HUES48 (cell line): ENCODE measurements at regions not wholly inside any gene's neighbourhood (a gene's known extent, or its start where the extent isn't known, plus 50 kb on each side); places are given as distances from the start of the nearest gene placed in this dataset.

Experiments used
- H3K27ac ChIP-seq: one replicate; pipeline ENCODE4 v1.7.0; 2013; ENCODE audit warnings: low read depth, low read length, inconsistent platforms
- H3K27me3 ChIP-seq: 2 replicates; pipeline ENCODE4 v1.6.1; 2013; ENCODE audit warnings: mild to moderate bottlenecking, low read length; ENCODE audit not compliant: control insufficient read depth, insufficient read depth
- H3K36me3 ChIP-seq: 2 replicates; pipeline ENCODE4 v1.6.1; 2013; ENCODE audit warnings: low read length; ENCODE audit not compliant: control insufficient read depth, insufficient read depth
- H3K4me1 ChIP-seq: 2 replicates; pipeline ENCODE4 v1.6.1; 2013; ENCODE audit warnings: mild to moderate bottlenecking, low read length; ENCODE audit not compliant: control insufficient read depth, insufficient read depth
- H3K4me3 ChIP-seq: 2 replicates; pipeline ENCODE4 v1.5.1; 2013; ENCODE audit warnings: mild to moderate bottlenecking, low read depth, low read length
- H3K9ac ChIP-seq: 2 replicates; pipeline ENCODE4 v1.6.1; 2013; ENCODE audit warnings: mild to moderate bottlenecking, low read depth, low read length, moderate library complexity
- H3K9me3 ChIP-seq: 2 replicates; pipeline ENCODE4 v1.6.1; 2013; ENCODE audit warnings: low read length; ENCODE audit not compliant: control insufficient read depth, insufficient read depth

DNA sequence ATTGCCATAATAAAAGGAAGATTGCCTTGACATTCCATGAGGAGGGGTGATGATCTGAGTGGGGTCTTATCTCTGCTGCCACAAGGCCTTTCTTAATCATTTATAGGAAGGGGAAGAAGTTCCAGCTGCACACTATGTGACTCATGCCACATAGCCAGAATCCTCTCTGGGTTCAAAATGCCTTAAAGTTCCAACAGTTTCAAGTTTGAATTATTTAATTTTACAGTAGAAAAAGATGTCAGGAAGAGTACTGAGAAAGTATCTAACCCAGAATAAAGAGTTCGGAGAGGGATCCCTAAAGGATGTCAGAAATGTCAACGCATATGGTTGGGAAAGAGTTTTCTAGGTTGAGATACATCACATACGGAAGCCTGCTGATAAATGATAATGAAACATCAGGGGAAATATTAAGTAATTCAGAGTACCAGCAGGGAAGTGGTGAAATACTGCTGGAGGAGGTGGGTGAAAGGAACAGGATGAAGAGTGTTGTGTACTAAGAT lies 999.9 kb downstream of the TSN start:
- no peak overlapping the region for H3K9ac ChIP-seq
- H3K27me3 ChIP-seq = no peaks in the 10 kb centered on the region
- no peak overlapping the region for H3K4me3 ChIP-seq
- H3K9me3 ChIP-seq = no peaks in the 10 kb centered on the region
- H3K36me3 ChIP-seq = no peaks in the 10 kb centered on the region
- H3K4me1 ChIP-seq = peaks cover 5% of the 10 kb centered on the region
- no peak overlapping the region for H3K27ac ChIP-seq

DNA sequence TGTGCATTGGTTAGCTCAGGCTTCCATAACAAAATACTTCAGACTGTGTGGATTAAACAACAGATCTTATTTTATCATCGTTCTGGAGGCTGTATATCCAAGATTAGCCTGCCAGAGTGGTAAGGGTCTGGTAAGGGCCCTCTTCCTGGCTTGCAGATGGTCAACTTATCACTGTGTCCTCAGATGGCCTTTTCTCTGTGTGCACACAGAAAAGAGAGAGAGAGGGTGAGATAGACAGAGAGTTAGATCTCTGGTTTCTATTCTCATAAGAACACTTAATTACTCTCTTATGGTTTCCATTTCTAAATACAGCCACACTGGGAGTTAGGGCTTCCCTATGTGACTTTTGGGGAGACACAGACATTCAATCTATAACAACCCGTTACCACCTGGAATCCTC lies 1003.5 kb downstream of the TSN start:
- H3K9me3 ChIP-seq = no peaks in the 10 kb centered on the region
- H3K36me3 ChIP-seq = no peaks in the 10 kb centered on the region
- H3K9ac ChIP-seq = no peak overlapping the region
- no peaks in the 10 kb centered on the region for H3K4me1 ChIP-seq
- no peak overlapping the region for H3K27ac ChIP-seq
- no peak overlapping the region for H3K4me3 ChIP-seq
- no peaks in the 10 kb centered on the region for H3K27me3 ChIP-seq

DNA sequence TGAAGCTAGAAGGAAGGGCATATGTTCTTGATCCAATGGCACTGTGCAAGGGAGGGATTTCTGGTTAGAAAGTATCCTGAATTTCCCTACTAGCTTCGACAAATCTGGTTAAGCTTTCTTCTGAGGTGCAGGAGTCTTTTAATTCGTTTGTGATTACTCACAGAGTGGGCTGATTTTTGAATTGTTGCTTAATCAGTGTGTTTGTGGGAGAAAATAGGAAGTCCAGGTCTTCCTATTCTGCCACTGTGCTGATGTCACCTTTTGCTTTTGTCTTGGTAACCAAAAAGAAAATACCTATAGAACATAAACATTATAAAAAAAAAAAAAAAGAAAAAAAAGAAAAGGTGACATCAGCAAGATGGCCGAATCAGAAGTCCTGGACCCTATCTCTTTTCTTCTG lies 1008.6 kb downstream of the TSN start:
- Histone ChIP-seq H3K4me1 (0 out of 2 replicates have a peak, but pooled peaks cover 3% of the 10 kb centered on the region), H3K27me3 (no peaks in the 10 kb centered on the region), H3K36me3 (no peaks in the 10 kb centered on the region), H3K27ac (no peak overlapping the region), H3K4me3 (no peak overlapping the region), H3K9ac (no peak overlapping the region), H3K9me3 (no peaks in the 10 kb centered on the region)

DNA sequence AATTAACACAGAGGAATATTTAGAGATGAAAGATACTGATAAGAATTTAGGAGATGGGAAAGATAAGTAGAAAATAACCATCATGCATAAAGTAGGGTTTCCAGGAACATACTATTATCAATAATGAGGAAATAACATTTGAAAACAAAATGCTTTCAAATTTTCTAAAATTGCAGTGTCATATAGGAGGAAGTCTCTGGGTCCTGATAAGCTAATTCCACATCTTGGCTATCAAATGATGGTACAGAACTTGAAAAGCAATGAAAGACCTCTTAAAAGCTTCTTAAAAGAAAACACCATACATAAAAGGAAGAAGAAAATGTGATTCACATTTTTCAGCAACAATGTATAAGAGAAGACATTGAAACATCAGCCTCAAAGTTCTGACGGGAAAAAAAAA lies 1024.8 kb downstream of the TSN start:
- Histone ChIP-seq H3K4me1 (no peaks in the 10 kb centered on the region), H3K4me3 (no peak overlapping the region), H3K9ac (no peak overlapping the region), H3K36me3 (no peaks in the 10 kb centered on the region), H3K27ac (no peak overlapping the region), H3K27me3 (no peaks in the 10 kb centered on the region), H3K9me3 (no peaks in the 10 kb centered on the region; the same call in 1 of the 2 replicates)

DNA sequence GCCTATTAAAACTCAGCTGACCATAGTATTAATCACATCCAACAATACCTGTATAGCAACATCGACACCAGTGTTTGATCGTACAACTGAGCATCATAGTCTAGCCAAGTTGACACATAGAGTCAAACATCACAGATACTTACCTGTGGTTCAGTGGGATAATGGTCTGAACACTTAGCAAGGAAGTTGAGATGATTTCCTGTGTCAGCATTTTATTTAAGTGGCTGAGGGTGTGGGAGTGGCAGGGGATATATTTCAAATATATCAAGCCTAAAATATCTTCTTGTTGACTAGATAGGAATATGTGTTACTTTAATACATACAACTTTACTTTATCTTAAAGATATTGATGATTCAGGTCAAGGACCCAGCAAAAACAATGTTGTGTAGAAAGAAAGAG lies 1038.6 kb downstream of the TSN start:
- Histone ChIP-seq H3K36me3 (no peaks in the 10 kb centered on the region), H3K9ac (no peak overlapping the region), H3K4me3 (no peak overlapping the region), H3K9me3 (no peaks in the 10 kb centered on the region), H3K27me3 (no peaks in the 10 kb centered on the region), H3K4me1 (no peaks in the 10 kb centered on the region), H3K27ac (no peak overlapping the region)

DNA sequence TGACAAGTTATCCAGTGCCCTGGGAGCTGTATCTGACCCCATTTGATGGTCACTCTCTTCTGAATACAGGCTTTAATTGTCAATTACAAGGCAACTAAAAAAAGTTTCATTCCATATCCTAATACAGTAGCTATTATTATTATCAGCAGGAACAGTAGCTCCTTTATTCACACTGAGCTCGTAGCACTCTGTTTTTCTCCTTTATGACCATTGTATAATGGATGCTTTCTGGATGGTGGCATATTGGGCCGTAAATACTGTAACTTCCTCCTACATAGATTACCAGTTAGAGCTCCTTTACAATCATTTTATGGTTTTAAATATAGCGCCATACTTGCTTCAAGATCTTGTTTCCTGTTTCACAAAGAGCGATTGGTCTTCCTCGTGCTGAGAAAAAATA lies 1040.3 kb downstream of the TSN start:
- Histone ChIP-seq H3K27ac (no peak overlapping the region), H3K36me3 (no peaks in the 10 kb centered on the region), H3K9ac (no peak overlapping the region), H3K27me3 (no peaks in the 10 kb centered on the region), H3K4me1 (no peaks in the 10 kb centered on the region), H3K4me3 (no peak overlapping the region), H3K9me3 (no peaks in the 10 kb centered on the region)

DNA sequence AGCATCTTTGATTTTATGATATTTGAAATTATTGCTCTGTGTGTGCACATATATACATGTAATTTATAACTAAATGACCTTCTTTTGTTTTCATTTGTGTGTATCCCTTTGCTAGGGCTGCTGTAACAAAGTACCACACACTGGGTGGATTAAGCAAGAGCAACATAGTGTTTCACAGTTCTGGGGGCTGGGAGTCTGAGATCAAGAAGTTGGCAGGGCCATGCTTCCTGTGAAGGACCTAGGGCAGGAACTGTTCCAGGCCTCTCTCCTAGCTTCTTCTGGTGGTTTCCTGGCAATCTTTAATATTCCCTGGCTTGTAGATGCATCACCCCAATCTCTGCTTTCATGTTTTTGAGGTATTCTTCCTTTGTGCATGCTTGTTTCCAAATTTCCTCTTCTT lies 1043.9 kb downstream of the TSN start:
- Histone ChIP-seq H3K36me3 (no peaks in the 10 kb centered on the region), H3K4me1 (no peaks in the 10 kb centered on the region), H3K27ac (no peak overlapping the region), H3K9ac (no peak overlapping the region), H3K9me3 (no peaks in the 10 kb centered on the region), H3K27me3 (no peaks in the 10 kb centered on the region), H3K4me3 (no peak overlapping the region)

DNA sequence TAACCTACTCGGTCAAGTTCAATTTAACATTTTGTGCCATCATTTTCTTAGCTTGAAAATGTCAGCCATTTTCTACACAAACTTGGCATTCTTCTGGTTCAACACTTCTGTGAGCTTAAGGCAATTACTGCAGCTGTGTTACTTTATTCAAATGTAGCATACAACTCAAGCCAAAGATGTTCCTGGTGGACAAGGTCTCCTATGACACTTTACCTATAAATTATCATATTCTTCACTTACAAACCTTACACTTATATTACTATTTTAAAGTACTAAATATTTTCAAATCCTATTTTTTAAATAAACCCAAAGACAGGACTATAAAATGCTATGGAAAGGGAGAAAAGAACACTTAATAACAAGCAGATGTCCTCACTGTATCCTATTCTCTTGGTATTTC lies 1045.3 kb downstream of the TSN start:
- Histone ChIP-seq H3K36me3 (no peaks in the 10 kb centered on the region), H3K4me3 (no peak overlapping the region), H3K27me3 (no peaks in the 10 kb centered on the region), H3K9ac (no peak overlapping the region), H3K4me1 (no peaks in the 10 kb centered on the region), H3K9me3 (no peaks in the 10 kb centered on the region), H3K27ac (no peak overlapping the region)

DNA sequence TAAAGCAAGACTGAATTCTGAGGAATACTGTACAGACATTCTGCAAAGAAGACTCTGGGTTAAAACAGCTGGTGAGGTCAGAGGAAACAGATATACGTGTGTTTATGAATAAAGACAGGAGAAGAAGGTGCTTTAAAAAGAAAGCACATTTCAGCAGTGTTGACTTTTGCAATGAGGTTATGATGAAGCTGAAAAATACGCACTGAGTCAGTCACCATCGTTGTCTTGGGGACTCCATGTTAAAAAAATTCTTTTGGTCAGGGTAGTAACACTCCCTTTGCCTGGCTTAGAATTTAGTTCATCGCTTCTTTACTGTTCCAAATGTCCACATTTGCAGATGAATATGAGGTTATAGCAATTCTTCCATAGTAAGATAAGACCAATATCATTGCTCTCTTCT lies 1049.0 kb downstream of the TSN start:
- Histone ChIP-seq H3K36me3 (no peaks in the 10 kb centered on the region), H3K9ac (no peak overlapping the region), H3K4me1 (no peaks in the 10 kb centered on the region), H3K9me3 (no peaks in the 10 kb centered on the region), H3K27me3 (no peaks in the 10 kb centered on the region), H3K4me3 (no peak overlapping the region), H3K27ac (no peak overlapping the region)

DNA sequence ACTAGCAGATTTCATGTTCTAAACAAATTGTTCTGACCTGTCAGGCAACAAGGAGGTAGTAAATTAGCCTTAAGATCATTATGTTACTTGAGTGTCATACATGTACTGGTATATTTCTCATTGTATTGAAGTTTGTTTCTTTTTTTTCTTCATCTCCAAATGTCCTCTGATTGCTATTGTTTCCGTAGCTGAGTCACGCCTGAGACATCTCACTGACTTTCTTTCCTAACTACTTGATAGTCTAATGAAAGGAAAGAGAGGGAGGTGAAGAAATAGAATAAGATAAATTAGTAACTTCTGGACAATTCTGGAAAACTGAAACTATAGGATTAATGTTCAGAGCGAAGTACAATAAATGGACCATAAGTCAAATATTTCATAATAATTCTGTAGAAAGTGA lies 1049.9 kb downstream of the TSN start:
- Histone ChIP-seq H3K27ac (no peak overlapping the region), H3K9ac (no peak overlapping the region), H3K4me1 (no peaks in the 10 kb centered on the region), H3K4me3 (no peak overlapping the region), H3K36me3 (no peaks in the 10 kb centered on the region), H3K9me3 (no peaks in the 10 kb centered on the region), H3K27me3 (no peaks in the 10 kb centered on the region)

DNA sequence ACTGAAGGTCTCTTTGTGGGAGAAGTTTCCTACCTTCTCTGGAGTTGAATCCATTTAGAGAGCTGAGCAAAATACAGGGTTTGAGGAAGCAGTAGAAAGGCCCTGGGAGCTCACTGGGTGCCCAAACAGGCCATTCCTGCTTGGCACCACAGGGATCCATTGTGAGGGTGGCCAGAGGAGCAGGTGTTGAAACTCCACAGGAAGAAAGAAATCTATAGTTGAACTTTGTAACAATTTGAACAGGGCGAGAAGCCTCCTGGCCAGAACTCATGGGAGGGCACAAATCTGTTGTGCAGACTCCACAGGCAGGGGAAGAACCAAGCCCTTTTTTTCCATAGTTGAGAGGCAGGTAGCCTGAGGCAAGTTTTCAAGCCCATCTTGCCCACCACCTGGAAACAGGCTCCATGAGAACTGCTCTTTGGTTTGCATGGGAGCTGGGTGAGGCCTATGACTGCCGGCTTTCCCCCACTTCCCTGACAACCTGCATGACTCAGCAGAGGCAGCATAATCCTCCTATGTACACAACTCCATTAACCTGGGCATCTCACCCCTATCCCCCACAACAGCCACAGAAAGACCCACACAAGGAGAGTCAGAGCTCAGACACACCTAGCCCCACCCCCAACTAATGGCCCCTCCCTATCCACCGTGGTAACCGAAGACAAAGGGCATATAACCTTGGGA lies 1053.0 kb downstream of the TSN start:
- Histone ChIP-seq H3K36me3 (no peaks in the 10 kb centered on the region), H3K9ac (no peak overlapping the region), H3K4me1 (no peaks in the 10 kb centered on the region), H3K9me3 (no peaks in the 10 kb centered on the region), H3K4me3 (no peak overlapping the region), H3K27ac (no peak overlapping the region), H3K27me3 (no peaks in the 10 kb centered on the region)
